SU-DHL-6 (cell line): ENCODE measurements at regions not wholly inside any gene's neighbourhood (a gene's known extent, or its start where the extent isn't known, plus 50 kb on each side); places are given as distances from the start of the nearest gene placed in this dataset.

Experiments
- H2AFZ ChIP-seq: fragments of 200-600 bp; sonication (generic); 2 replicates; pipeline ENCODE4 v1.6.1; 2014; ENCODE audit warnings: low read depth, mild to moderate bottlenecking, moderate library complexity, mixed read lengths, antibody characterized with exemption, low read length; ENCODE audit not compliant: severe bottlenecking
- H3F3A ChIP-seq: fragments of 200-600 bp; shearing (Covaris generic); 2 replicates; pipeline ENCODE4 v1.6.0; 2016; ENCODE audit warnings: antibody characterized with exemption, mild to moderate bottlenecking; ENCODE audit not compliant: insufficient read depth
- H3K27ac ChIP-seq: fragments of 200-600 bp; sonication (generic); 2 replicates; pipeline ENCODE4 v1.5.1; 2016; ENCODE audit warnings: low read depth, mild to moderate bottlenecking, low read length, moderate library complexity, mixed read lengths
- H3K27me3 ChIP-seq: fragments of 200-600 bp; sonication (generic), shearing (Covaris generic); 2 replicates; pipeline ENCODE4 v1.6.0; 2014; ENCODE audit warnings: mild to moderate bottlenecking, low read length
- H3K36me3 ChIP-seq: fragments of 200-600 bp; sonication (generic); 2 replicates; pipeline ENCODE4 v1.6.1; 2014; ENCODE audit warnings: mild to moderate bottlenecking, low read length, mixed read lengths
- H3K4me2 ChIP-seq: fragments of 300-600, 200-600 bp; shearing (Covaris generic), sonication (generic); 2 replicates; pipeline ENCODE4 v1.6.0; 2014; ENCODE audit warnings: low read length, low read depth, mild to moderate bottlenecking; ENCODE audit not compliant: poor library complexity, severe bottlenecking
- H3K4me3 ChIP-seq: fragments of 200-600 bp; sonication (generic); 2 replicates; pipeline ENCODE4 v1.5.1; 2014; ENCODE audit warnings: antibody characterized with exemption, low read length, mild to moderate bottlenecking, mixed read lengths; ENCODE audit not compliant: insufficient read depth, poor library complexity, severe bottlenecking
- H3K79me2 ChIP-seq: fragments of 200-600 bp; sonication (generic); 2 replicates; pipeline ENCODE4 v1.6.1; 2014; ENCODE audit warnings: mild to moderate bottlenecking, low read length, moderate library complexity; ENCODE audit not compliant: insufficient read depth
- H3K9ac ChIP-seq: fragments of 200-600 bp; sonication (generic); 2 replicates; pipeline ENCODE4 v1.7.0; 2014; ENCODE audit warnings: mild to moderate bottlenecking, low read length
- H3K9me2 ChIP-seq: fragments of 200-600 bp; sonication (generic); replicated peaks from 2 replicates; pipeline ENCODE4 v1.6.1; 2014; ENCODE audit warnings: low read length; ENCODE audit not compliant: insufficient read depth
- H3K9me3 ChIP-seq: fragments of 200-600 bp; sonication (generic); 2 replicates; pipeline ENCODE4 v1.6.1; 2014; ENCODE audit warnings: low read length, mixed read lengths; ENCODE audit not compliant: insufficient read depth
- H4K20me1 ChIP-seq: fragments of 200-600 bp; sonication (generic); 2 replicates; pipeline ENCODE4 v1.6.1; 2014; ENCODE audit warnings: low read depth, mild to moderate bottlenecking, antibody characterized with exemption, low read length, moderate library complexity, mixed read lengths
- EZH2phosphoT487 ChIP-seq: fragments of 200-600 bp; sonication (generic), shearing (Covaris generic); conservative IDR thresholded peaks from 2 replicates; pipeline ENCODE4 v1.6.1; 2018; ENCODE audit warnings: mild to moderate bottlenecking, antibody characterized with exemption, low read length, moderate library complexity, mixed read lengths
- TF ChIP-seq, protein P1 (sequence below): fragments of 200-600 bp; sonication (generic); IDR thresholded peaks from one replicate; pipeline ENCODE4 v1.5.1; 2017; ENCODE audit warnings: antibody characterized with exemption, mild to moderate bottlenecking, low read length, moderate library complexity; ENCODE audit not compliant: insufficient read depth, poor library complexity, severe bottlenecking

DNA sequence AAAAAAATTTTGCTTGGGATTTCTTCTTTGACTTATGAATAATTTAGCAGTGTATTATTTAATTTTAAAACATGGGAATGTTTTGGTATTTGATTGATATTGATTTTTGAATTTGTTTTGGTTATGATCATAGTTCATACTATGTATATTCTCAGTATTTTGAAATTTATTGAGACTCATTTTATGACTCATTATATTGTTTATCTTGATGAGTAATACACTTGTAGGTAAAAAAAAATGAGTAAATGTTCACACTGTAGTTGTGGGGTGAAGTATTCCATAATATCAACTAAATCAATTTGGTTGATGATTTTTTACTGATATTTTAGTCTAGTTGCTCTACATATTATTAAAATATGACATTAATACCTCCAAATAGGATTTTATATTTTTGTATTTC, 1142.2 kb downstream of the ADGRL3 start:
- Histone ChIP-seq H3K4me3 (no peak overlapping the region), H3K27ac (no peak overlapping the region), H4K20me1 (no peaks in the 10 kb centered on the region), H3K27me3 (no peaks in the 10 kb centered on the region), H3K9me2 (no peaks in the 10 kb centered on the region), H3K36me3 (no peaks in the 10 kb centered on the region), H3K9me3 (no peaks in the 10 kb centered on the region), H3K9ac (no peak overlapping the region), H2AFZ (no peak overlapping the region), H3K79me2 (no peaks in the 10 kb centered on the region), H3F3A (no peaks in the 10 kb centered on the region), H3K4me2 (no peak overlapping the region)
- TF ChIP-seq EZH2phosphoT487 = no peak
- TF ChIP-seq, protein P1, sequence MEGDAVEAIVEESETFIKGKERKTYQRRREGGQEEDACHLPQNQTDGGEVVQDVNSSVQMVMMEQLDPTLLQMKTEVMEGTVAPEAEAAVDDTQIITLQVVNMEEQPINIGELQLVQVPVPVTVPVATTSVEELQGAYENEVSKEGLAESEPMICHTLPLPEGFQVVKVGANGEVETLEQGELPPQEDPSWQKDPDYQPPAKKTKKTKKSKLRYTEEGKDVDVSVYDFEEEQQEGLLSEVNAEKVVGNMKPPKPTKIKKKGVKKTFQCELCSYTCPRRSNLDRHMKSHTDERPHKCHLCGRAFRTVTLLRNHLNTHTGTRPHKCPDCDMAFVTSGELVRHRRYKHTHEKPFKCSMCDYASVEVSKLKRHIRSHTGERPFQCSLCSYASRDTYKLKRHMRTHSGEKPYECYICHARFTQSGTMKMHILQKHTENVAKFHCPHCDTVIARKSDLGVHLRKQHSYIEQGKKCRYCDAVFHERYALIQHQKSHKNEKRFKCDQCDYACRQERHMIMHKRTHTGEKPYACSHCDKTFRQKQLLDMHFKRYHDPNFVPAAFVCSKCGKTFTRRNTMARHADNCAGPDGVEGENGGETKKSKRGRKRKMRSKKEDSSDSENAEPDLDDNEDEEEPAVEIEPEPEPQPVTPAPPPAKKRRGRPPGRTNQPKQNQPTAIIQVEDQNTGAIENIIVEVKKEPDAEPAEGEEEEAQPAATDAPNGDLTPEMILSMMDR = no peak

DNA sequence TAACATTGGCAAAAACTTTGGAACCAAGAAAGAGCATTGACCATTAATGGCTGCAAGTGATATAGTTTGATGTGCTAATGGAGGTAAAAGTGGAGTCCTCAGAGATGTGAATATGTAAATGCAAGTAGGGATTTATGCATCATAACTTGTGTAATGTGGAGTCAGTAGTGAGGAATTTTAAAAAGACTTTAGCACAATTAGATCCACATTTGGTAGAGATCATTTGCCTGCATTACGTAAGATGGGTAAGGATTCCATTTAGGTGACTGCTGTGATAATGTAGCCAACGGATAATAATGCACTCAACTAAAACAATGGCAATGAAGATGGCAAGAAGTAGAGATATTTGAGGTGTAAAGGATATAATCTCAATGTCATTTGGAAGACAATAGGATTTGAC, 1128.4 kb downstream of the ADGRL3 start:
- H2AFZ ChIP-seq = no peak overlapping the region
- no peak overlapping the region for H3K9ac ChIP-seq
- no peaks in the 10 kb centered on the region for H3K79me2 ChIP-seq
- H3K27me3 ChIP-seq = no peaks in the 10 kb centered on the region
- no peaks in the 10 kb centered on the region for H4K20me1 ChIP-seq
- H3K27ac ChIP-seq = no peak overlapping the region
- no peaks in the 10 kb centered on the region for H3F3A ChIP-seq
- no peaks in the 10 kb centered on the region for H3K9me2 ChIP-seq
- no peaks in the 10 kb centered on the region for H3K36me3 ChIP-seq
- H3K4me2 ChIP-seq = no peak overlapping the region
- H3K4me3 ChIP-seq = no peak overlapping the region
- H3K9me3 ChIP-seq = no peaks in the 10 kb centered on the region
- TF ChIP-seq, protein P1 = no peak
- no peak for TF ChIP-seq EZH2phosphoT487

DNA sequence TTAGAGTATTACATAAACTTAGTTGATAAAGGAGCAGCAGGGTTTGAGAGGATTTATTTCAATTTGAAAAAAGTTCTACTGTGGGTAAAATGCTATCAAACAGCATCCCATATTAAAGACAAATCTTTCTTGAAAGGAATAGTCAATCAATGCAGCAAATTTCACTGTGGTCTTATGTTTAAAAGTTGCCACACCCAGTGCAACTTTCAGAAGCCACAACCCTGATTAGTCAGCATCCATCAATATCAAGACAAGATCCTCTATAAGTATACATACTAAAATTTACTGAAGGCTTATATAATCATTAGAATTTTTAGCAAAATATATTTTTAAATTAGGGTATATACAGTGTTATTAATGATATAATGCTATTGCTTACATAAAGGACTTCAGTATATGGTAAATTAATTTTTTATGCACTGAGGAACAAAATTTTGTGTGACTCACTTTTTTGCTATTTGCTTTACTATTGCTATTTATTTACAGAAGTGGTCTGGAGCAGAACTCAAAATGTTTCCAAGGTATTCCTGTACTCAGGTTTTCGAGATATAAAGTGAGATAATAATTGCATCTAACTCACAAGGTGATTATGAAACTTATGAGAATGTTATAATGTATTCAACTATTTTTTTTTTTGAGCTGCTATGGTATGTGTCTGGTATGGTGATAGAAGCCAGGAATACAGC, 1127.6 kb downstream of the ADGRL3 start:
- Histone ChIP-seq H4K20me1 (no peaks in the 10 kb centered on the region), H3K9me2 (no peaks in the 10 kb centered on the region), H3K9ac (no peak overlapping the region), H3K9me3 (no peaks in the 10 kb centered on the region), H3K79me2 (no peaks in the 10 kb centered on the region), H2AFZ (no peak overlapping the region), H3K4me2 (no peak overlapping the region), H3K27ac (no peak overlapping the region), H3F3A (no peaks in the 10 kb centered on the region), H3K4me3 (no peak overlapping the region), H3K27me3 (no peaks in the 10 kb centered on the region), H3K36me3 (no peaks in the 10 kb centered on the region)
- TF ChIP-seq, protein P1 = no peak
- TF ChIP-seq EZH2phosphoT487 = no peak
